ENCODE measurements at regions not wholly inside any gene's neighbourhood (a gene's known extent, or its start where the extent isn't known, plus 50 kb on each side); places are given as distances from the start of the nearest gene placed in this dataset.

DNA sequence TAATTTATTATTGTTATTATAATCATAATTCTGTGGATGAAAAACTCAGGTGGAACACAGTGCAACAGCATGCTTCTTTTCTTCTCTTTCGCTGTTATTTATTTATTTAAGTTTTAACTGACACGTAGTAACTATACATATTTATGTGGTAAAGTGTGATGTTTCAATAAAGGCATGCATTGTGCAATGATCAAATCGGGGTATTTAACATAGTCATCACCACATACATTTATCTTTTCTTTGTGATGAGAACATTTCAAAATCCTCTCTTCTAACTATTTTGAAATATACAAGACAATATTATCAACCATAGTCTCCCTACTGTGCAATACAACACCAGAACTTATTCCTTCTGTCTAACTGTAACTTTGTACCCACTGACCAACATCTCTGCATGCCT, 152.5 kb upstream of the LYZL1 start:
- TF ChIP-seq, protein P1, sequence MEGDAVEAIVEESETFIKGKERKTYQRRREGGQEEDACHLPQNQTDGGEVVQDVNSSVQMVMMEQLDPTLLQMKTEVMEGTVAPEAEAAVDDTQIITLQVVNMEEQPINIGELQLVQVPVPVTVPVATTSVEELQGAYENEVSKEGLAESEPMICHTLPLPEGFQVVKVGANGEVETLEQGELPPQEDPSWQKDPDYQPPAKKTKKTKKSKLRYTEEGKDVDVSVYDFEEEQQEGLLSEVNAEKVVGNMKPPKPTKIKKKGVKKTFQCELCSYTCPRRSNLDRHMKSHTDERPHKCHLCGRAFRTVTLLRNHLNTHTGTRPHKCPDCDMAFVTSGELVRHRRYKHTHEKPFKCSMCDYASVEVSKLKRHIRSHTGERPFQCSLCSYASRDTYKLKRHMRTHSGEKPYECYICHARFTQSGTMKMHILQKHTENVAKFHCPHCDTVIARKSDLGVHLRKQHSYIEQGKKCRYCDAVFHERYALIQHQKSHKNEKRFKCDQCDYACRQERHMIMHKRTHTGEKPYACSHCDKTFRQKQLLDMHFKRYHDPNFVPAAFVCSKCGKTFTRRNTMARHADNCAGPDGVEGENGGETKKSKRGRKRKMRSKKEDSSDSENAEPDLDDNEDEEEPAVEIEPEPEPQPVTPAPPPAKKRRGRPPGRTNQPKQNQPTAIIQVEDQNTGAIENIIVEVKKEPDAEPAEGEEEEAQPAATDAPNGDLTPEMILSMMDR (IDR thresholded peaks at IDR 0.05; ENCODE audit: low read length), result no peak
- TF ChIP-seq EZH2 (optimal IDR thresholded peaks at IDR 0.05; ENCODE audit: low read depth, low read length) (no peak), EZH2phosphoT487 (IDR thresholded peaks at IDR 0.05; ENCODE audit: low read length) (no peak)
